IPS DF 6.9 (cell line): ENCODE measurements at regions not wholly inside any gene's neighbourhood (a gene's known extent, or its start where the extent isn't known, plus 50 kb on each side); places are given as distances from the start of the nearest gene placed in this dataset.

Source experiments
- DNase-seq: peaks from one replicate; pipeline ENCODE4 v3.0.0-alpha.2; 2013; ENCODE audit warnings: low read depth, low spot score
- H3K27ac ChIP-seq: one replicate; pipeline ENCODE4 v1.5.1; 2013; ENCODE audit warnings: low read length, control low read depth
- H3K27me3 ChIP-seq: 2 replicates; pipeline ENCODE4 v1.6.1; 2013; ENCODE audit warnings: mild to moderate bottlenecking, low read length; ENCODE audit not compliant: control insufficient read depth, insufficient read depth
- H3K36me3 ChIP-seq: 2 replicates; pipeline ENCODE4 v1.6.1; 2013; ENCODE audit warnings: low read length; ENCODE audit not compliant: control insufficient read depth, insufficient read depth
- H3K4me1 ChIP-seq: 2 replicates; pipeline ENCODE4 v1.6.1; 2013; ENCODE audit warnings: low read length; ENCODE audit not compliant: control insufficient read depth, insufficient read depth
- H3K4me3 ChIP-seq: 2 replicates; pipeline ENCODE4 v1.5.1; 2013; ENCODE audit warnings: mild to moderate bottlenecking, low read length
- H3K9me3 ChIP-seq: 2 replicates; pipeline ENCODE4 v1.6.1; 2013; ENCODE audit warnings: low read length, inconsistent platforms; ENCODE audit not compliant: control insufficient read depth, insufficient read depth
- WGBS: extraction: QIAGEN DNeasy Blood & Tissue Kit; methylation state at CpG from one replicate; pipeline ENCODE4 v1.1.7; 2013; ENCODE audit warnings: mixed read lengths, missing lambda C conversion rate; ENCODE audit not compliant: insufficient read length, insufficient coverage; 5-methylcytosine and 5-hydroxymethylcytosine counted together

GRCh38 chr22:46079861-46080821, 70.2 kb upstream of the PPARA start:
- WGBS: no CpG with 5 or more reads among the region's 57 CpGs
- Histone ChIP-seq H3K4me1 (peaks cover 15% of the 10 kb centered on the region), H3K4me3 (no peak overlapping the region), H3K27ac (no peak overlapping the region), H3K27me3 (no peaks in the 10 kb centered on the region), H3K36me3 (no peaks in the 10 kb centered on the region), H3K9me3 (no peaks in the 10 kb centered on the region)
- DNase-seq: no peak

DNA sequence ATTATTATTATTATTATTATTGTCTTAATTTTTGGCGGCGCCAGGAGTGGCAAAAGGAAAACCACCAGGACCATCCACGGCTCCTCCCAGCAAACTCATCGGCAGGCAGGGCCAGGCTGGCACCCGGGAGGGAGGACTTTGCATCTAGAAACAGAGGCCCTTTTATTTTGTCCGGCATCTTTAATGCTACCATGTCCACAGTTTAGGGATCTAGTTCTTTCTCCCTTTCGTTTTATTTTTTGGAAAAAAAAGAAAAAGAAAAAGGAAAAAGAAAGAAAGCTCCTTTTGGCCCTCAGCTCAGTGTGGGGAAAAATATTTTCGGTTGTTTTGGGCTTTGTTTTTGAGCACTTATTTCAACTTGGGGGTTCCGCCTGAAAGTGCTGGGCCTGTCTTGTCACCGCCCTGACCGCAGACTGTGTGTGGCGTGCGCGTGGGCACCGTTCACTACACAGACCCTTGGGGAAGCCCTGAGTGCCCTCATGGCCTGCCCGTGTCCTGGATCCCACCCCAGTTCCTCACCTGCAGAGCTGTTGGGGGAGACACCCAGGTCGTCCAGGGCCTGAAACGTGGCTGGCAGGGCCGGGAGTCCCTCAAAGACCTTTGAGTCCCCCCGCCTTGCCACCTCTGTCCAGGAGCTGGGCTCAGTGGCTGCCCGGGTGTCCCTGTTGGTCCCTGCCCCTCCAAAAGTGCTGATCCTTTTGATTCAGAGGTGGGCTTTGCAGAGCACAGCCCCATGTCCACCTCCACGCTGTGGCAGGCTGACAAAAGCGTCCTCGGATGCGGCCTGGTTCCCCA, 69.1 kb upstream of the PPARA start:
- H3K9me3 ChIP-seq: no peaks in the 10 kb centered on the region
- WGBS: no CpG with 5 or more reads among the region's 25 CpGs
- H3K4me1 ChIP-seq: peaks cover 12% of the 10 kb centered on the region
- no peaks in the 10 kb centered on the region for H3K27me3 ChIP-seq
- no peak overlapping the region for H3K27ac ChIP-seq
- DNase-seq: no peak
- no peak overlapping the region for H3K4me3 ChIP-seq
- H3K36me3 ChIP-seq: no peaks in the 10 kb centered on the region

GRCh38 chr22:46081831-46082210, 68.5 kb upstream of the PPARA start:
- H3K4me3 ChIP-seq: no peak overlapping the region
- no peaks in the 10 kb centered on the region for H3K36me3 ChIP-seq
- peaks cover 12% of the 10 kb centered on the region for H3K4me1 ChIP-seq
- H3K9me3 ChIP-seq: no peaks in the 10 kb centered on the region
- WGBS: no CpG with 5 or more reads among the region's 18 CpGs
- no peak for DNase-seq
- no peaks in the 10 kb centered on the region for H3K27me3 ChIP-seq
- no peak overlapping the region for H3K27ac ChIP-seq

- Histone ChIP-seq H3K4me3 (no peak overlapping the region), H3K4me1 (peaks cover 10% of the 10 kb centered on the region), H3K27ac (no peak overlapping the region), H3K9me3 (no peaks in the 10 kb centered on the region), H3K36me3 (no peaks in the 10 kb centered on the region), H3K27me3 (no peaks in the 10 kb centered on the region)
- DNase-seq: no peak
- WGBS: no CpG with 5 or more reads among the region's 8 CpGs
Observed at GRCh38 chr22:46082633-46083032, 67.7 kb upstream of the PPARA start.

DNA sequence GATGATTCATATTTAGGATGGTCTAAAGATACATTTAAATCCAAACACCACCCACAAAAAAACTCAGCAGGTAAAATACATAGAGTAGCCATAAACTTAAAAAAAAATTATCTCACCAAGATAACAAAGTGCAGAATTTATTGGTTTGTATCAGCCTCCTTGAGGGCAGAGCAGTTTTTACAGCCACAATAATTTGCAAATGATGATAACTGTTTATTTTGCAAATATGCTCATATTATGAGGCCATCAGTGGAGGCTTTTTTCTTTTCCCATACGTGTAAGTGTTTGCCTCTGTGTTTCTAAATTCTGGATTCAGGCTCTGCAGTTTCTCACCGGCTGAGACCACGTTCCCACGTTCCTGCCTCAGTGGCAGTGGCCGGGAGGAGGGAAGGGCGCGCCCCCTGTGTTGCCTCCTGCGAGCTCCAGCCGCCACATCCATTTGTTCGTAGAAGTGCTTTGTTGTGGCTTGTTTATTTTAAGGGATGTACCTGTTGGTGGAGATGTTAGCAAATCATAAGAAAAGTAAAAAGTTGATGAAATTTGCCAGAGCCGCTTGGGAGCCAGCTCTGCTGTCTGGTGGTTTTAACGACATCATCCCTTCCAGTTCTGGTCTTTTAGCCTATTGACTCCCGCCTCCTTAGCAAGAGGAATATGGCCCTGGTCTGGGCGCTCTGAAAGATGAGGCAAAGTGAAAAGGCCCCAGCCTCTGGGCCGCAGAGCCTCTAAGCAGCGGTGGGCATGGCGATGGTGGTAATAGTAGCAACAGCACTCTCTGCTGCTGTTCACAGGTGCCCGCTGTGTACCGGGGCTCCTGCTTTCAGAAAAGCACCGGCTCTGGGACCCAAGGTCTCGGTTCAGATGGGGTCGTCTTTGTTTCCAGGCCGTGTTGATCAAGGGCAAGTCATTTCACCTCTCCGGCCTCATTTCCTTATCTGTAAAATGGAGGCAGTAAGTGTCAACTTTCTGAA, 66.7 kb upstream of the PPARA start:
- no peaks in the 10 kb centered on the region for H3K27me3 ChIP-seq
- no peak overlapping the region; the same call in 1 of the 2 replicates for H3K4me3 ChIP-seq
- DNase-seq: no peak
- no peak overlapping the region for H3K27ac ChIP-seq
- H3K9me3 ChIP-seq: no peaks in the 10 kb centered on the region
- WGBS: no CpG with 5 or more reads among the region's 24 CpGs
- peaks cover 4% of the 10 kb centered on the region; the same call in 1 of the 2 replicates for H3K4me1 ChIP-seq
- no peaks in the 10 kb centered on the region for H3K36me3 ChIP-seq

DNA sequence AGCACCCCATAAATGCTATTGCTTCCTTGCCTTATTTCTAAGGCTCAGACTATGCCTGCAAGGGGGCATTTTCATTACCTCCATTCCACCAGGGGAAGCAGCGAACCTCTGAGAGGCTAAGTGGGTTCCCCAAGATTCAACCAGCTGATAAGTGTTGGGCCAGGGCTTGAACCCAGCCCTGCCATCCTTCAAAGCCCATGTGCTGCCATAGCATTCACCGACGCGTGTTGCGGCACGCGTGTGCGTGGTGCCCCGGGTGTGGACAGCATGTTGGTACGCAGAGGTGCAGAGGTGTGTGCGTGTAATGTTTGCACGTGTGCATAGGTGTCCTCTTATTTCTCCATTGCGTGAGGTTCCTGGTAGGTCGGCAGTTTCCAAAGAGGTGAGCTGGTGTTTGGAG, 66.0 kb upstream of the PPARA start:
- Histone ChIP-seq H3K4me3 (no peak overlapping the region), H3K27ac (no peak overlapping the region), H3K36me3 (no peaks in the 10 kb centered on the region), H3K4me1 (peaks cover 4% of the 10 kb centered on the region; the same call in 1 of the 2 replicates), H3K9me3 (no peaks in the 10 kb centered on the region), H3K27me3 (no peaks in the 10 kb centered on the region)
- DNase-seq: no peak
- WGBS: no CpG with 5 or more reads among the region's 14 CpGs

DNA sequence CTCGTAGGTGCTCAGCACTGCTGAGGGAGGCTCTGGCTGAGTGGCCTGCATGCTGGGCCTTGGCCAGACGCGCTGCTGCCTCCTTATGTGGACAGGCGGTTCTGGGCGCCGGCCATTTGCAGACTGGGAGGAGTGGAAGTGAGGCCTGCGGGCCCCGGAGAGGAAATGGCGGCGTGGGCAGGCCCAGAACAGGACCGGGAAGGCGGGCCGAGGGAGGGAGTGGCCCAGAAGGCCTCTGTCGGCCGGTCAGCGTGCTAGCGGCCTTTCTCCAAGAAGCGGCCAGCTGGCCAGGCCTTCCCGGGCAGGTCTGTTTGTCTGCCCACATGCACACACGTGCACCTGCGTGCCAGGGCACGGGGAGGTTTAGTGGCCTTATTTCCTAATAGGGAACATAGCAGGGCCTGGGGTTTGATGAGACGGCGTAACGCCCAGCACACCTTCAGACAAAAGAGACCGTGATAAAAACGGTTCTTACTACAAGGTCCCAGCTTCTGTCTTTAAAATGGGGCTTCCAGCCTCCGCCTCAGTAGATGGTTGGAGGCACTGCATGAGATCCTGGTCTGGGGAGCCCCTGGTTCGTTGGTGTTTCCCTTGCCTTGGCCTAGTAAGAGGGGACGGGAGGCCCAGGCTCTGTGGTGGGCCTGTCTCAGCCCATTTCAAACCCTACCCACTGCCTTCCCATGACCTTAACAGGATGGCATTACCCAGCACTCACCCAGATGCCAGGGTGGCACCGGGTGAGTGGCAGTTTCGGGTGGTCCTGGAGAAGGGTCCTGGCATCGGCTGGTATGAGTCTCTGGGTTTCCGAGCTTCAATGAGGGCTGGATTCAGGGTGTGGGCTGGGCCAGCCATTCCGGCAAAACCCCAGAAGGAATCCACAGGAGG, 65.1 kb upstream of the PPARA start:
- H3K4me1 ChIP-seq: peaks cover 4% of the 10 kb centered on the region; the same call in 1 of the 2 replicates
- no peak overlapping the region for H3K27ac ChIP-seq
- H3K27me3 ChIP-seq: no peaks in the 10 kb centered on the region
- H3K4me3 ChIP-seq: no peak overlapping the region
- no peaks in the 10 kb centered on the region for H3K9me3 ChIP-seq
- no CpG with 5 or more reads among the region's 35 CpGs for WGBS
- DNase-seq: no peak
- no peaks in the 10 kb centered on the region for H3K36me3 ChIP-seq

- 0 out of 2 replicates have a peak, but pooled peaks cover 2% of the 10 kb centered on the region for H3K36me3 ChIP-seq
- no peaks in the 10 kb centered on the region for H3K27me3 ChIP-seq
- peaks cover 4% of the 10 kb centered on the region; the same call in 1 of the 2 replicates for H3K4me1 ChIP-seq
- no peaks in the 10 kb centered on the region for H3K9me3 ChIP-seq
- no peak overlapping the region for H3K27ac ChIP-seq
- no CpG with 5 or more reads among the region's 37 CpGs for WGBS
- no peak for DNase-seq
- no peak overlapping the region for H3K4me3 ChIP-seq
Observed at GRCh38 chr22:46085828-46086576, 64.3 kb upstream of the PPARA start.
